GM23248 (cell line): ENCODE measurements at regions not wholly inside any gene's neighbourhood (a gene's known extent, or its start where the extent isn't known, plus 50 kb on each side); places are given as distances from the start of the nearest gene placed in this dataset.

ENCODE experiments used
- DNase-seq: peaks from one replicate; pipeline ENCODE4 v3.0.0-alpha.2; 2015
- H2AFZ ChIP-seq: fragments of 200-600 bp; sonication (generic); 2 replicates; pipeline ENCODE4 v1.6.1; 2016; ENCODE audit warnings: antibody characterized with exemption
- H3F3A ChIP-seq: fragments of 200-600 bp; sonication (generic); 2 replicates; pipeline ENCODE4 v1.6.1; 2016; ENCODE audit warnings: mild to moderate bottlenecking, antibody characterized with exemption, mixed run types; ENCODE audit not compliant: insufficient read depth
- H3K27ac ChIP-seq: fragments of 200-600 bp; sonication (generic); 2 replicates; pipeline ENCODE4 v1.5.1; 2016; ENCODE audit warnings: mild to moderate bottlenecking
- H3K27me3 ChIP-seq: fragments of 200-600 bp; sonication (generic); replicated peaks from 2 replicates; pipeline ENCODE4 v1.6.1; 2016; ENCODE audit warnings: mild to moderate bottlenecking; ENCODE audit not compliant: insufficient read depth
- H3K36me3 ChIP-seq: fragments of 200-600 bp; sonication (generic); 2 replicates; pipeline ENCODE4 v1.6.1; 2016; ENCODE audit warnings: low read depth, mild to moderate bottlenecking
- H3K4me1 ChIP-seq: fragments of 200-600 bp; sonication (generic); 2 replicates; pipeline ENCODE4 v1.6.1; 2016; ENCODE audit warnings: mild to moderate bottlenecking; ENCODE audit not compliant: insufficient read depth
- H3K4me2 ChIP-seq: fragments of 200-600 bp; sonication (generic); one replicate; pipeline ENCODE4 v1.6.1; 2016; ENCODE audit warnings: mild to moderate bottlenecking; ENCODE audit not compliant: unreplicated experiment
- H3K4me3 ChIP-seq: fragments of 200-600 bp; sonication (generic); 2 replicates; pipeline ENCODE4 v1.5.1; 2016; ENCODE audit warnings: mild to moderate bottlenecking
- H3K79me2 ChIP-seq: fragments of 200-600 bp; sonication (generic); 2 replicates; pipeline ENCODE4 v1.6.1; 2016; ENCODE audit warnings: mild to moderate bottlenecking; ENCODE audit not compliant: insufficient read depth
- H3K9ac ChIP-seq: fragments of 200-600 bp; sonication (generic); 2 replicates; pipeline ENCODE4 v1.6.1; 2016; ENCODE audit warnings: mild to moderate bottlenecking
- H3K9me2 ChIP-seq: fragments of 200-600 bp; sonication (generic); 2 replicates; pipeline ENCODE4 v1.6.1; 2016; ENCODE audit warnings: mixed run types, mild to moderate bottlenecking, moderate library complexity; ENCODE audit not compliant: insufficient read depth
- H3K9me3 ChIP-seq: fragments of 200-600 bp; sonication (generic); one replicate; pipeline ENCODE4 v1.6.1; 2017; ENCODE audit warnings: low read depth
- H4K20me1 ChIP-seq: fragments of 200-600 bp; sonication (generic); 2 replicates; pipeline ENCODE4 v1.6.0; 2016; ENCODE audit not compliant: insufficient read depth
- EZH2 ChIP-seq: fragments of 200-600 bp; sonication (generic); IDR thresholded peaks from 2 replicates; pipeline ENCODE4 v1.6.1; 2018; ENCODE audit warnings: antibody characterized with exemption, mild to moderate bottlenecking; ENCODE audit not compliant: insufficient read depth, poor library complexity, severe bottlenecking
- EZH2phosphoT487 ChIP-seq: fragments of 200-600 bp; sonication (generic); IDR thresholded peaks from 2 replicates; pipeline ENCODE4 v1.6.1; 2018; ENCODE audit warnings: antibody characterized with exemption, moderate library complexity, mild to moderate bottlenecking, low read depth; ENCODE audit not compliant: insufficient read depth
- WGBS, 2 experiments: methylation state at CpG; one replicate each; pipeline ENCODE4 v1.1.6; 2015 to 2017; ENCODE audit warnings: low lambda C conversion rate in 2 of 2, low coverage in 1 of 2; ENCODE audit errors: missing lambda C conversion rate in 2 of 2; 5-methylcytosine and 5-hydroxymethylcytosine counted together
- in situ Hi-C: fragments of 300-500 bp; cut with MboI; formaldehyde crosslinking; loops from 2 replicates; pipeline ENCODE4 v1.15.0; 2020

DNA sequence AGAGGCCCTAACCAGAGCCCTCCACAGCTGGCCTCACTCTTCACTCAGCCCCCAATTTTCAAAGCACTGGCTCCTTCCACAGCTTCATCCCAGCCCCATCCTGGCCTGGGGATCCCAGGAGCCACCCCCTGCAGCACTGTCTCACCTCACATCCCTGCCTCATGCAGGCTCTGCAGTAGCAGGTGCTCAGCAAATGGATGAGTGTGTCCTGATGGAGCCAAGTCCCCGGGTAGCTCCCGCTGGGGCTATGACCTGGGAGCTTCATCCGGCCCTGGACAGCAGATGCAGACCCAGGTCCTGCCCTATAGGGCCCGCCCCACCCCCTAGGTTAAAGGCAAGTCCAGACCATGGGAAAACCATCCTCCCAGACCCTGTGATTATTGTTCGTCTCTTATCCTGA lies 143.2 kb upstream of the ZNF507 start:
- H3K27ac ChIP-seq: no peak overlapping the region
- no peaks in the 10 kb centered on the region for H3K9me3 ChIP-seq
- H3K4me3 ChIP-seq: no peak overlapping the region
- no peaks in the 10 kb centered on the region for H3K4me1 ChIP-seq
- H4K20me1 ChIP-seq: no peaks in the 10 kb centered on the region
- no peak overlapping the region for H3K9ac ChIP-seq
- H3K4me2 ChIP-seq: no peak overlapping the region
- no peaks in the 10 kb centered on the region for H3K27me3 ChIP-seq
- no peaks in the 10 kb centered on the region for H3K79me2 ChIP-seq
- in situ Hi-C loops: no loop called here
- no peak for DNase-seq
- 37 to 42% methylated on average over 5 of the region's 5 CpGs for WGBS, 2 experiments
- TF ChIP-seq EZH2 (no peak), EZH2phosphoT487 (no peak)
- H3F3A ChIP-seq: no peaks in the 10 kb centered on the region
- no peaks in the 10 kb centered on the region for H3K36me3 ChIP-seq
- H3K9me2 ChIP-seq: no peaks in the 10 kb centered on the region
- H2AFZ ChIP-seq: no peak overlapping the region

GRCh38 chr19:32203161-32203560 lies 142.2 kb upstream of the ZNF507 start:
- no peaks in the 10 kb centered on the region for H3K9me3 ChIP-seq
- no peak for DNase-seq
- no peaks in the 10 kb centered on the region for H3K79me2 ChIP-seq
- TF ChIP-seq EZH2phosphoT487 (no peak), EZH2 (no peak)
- no peak overlapping the region for H2AFZ ChIP-seq
- H3K27me3 ChIP-seq: no peaks in the 10 kb centered on the region
- 57 to 71% methylated on average over 6 of the region's 6 CpGs for WGBS, 2 experiments
- H3K36me3 ChIP-seq: no peaks in the 10 kb centered on the region
- no peaks in the 10 kb centered on the region for H3K9me2 ChIP-seq
- H3K4me1 ChIP-seq: no peaks in the 10 kb centered on the region
- H3K4me2 ChIP-seq: no peak overlapping the region
- no peak overlapping the region for H3K4me3 ChIP-seq
- no peaks in the 10 kb centered on the region for H4K20me1 ChIP-seq
- in situ Hi-C loops: no loop called here
- H3K27ac ChIP-seq: no peak overlapping the region
- H3F3A ChIP-seq: no peaks in the 10 kb centered on the region
- no peak overlapping the region for H3K9ac ChIP-seq

GRCh38 chr19:32206065-32206464 lies 139.3 kb upstream of the ZNF507 start:
- Histone ChIP-seq H3K9me3 (no peaks in the 10 kb centered on the region), H3K79me2 (no peaks in the 10 kb centered on the region), H3K4me3 (no peak overlapping the region), H3K36me3 (no peaks in the 10 kb centered on the region), H3K4me1 (no peaks in the 10 kb centered on the region), H3F3A (no peaks in the 10 kb centered on the region), H4K20me1 (no peaks in the 10 kb centered on the region), H3K9ac (no peak overlapping the region), H3K9me2 (no peaks in the 10 kb centered on the region), H3K4me2 (no peak overlapping the region), H3K27me3 (no peaks in the 10 kb centered on the region), H2AFZ (no peak overlapping the region), H3K27ac (no peak overlapping the region)
- in situ Hi-C loops: no loop called here
- DNase-seq: no peak
- 26 to 35% methylated on average over 5 of the region's 5 CpGs for WGBS, 2 experiments
- TF ChIP-seq EZH2phosphoT487: no peak
- no peak for TF ChIP-seq EZH2

DNA sequence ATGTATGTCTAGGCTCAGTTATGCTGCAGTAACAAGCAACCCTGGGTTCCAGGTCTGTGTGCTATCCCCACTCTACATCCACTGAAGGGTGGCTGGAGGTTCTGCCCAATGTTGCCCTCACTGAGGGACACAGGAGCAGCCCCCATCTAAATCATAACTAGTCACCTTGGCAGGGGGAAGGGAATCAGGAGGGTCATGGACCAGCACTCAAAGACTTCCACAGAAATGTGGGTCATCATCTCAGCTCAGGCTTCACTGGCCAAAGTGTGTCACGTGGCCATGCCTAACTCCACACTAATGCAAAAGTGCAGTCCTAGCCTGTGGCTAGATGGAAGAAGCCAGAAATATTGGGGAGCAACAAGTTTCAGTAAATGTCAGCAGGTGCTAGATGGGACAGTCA lies 137.3 kb upstream of the ZNF507 start:
- Histone ChIP-seq H3F3A (no peaks in the 10 kb centered on the region), H3K4me1 (no peaks in the 10 kb centered on the region), H3K79me2 (no peaks in the 10 kb centered on the region), H3K9me2 (no peaks in the 10 kb centered on the region), H3K4me2 (no peak overlapping the region), H3K4me3 (no peak overlapping the region), H4K20me1 (no peaks in the 10 kb centered on the region), H3K9me3 (no peaks in the 10 kb centered on the region), H3K27ac (no peak overlapping the region), H3K27me3 (no peaks in the 10 kb centered on the region), H3K36me3 (no peaks in the 10 kb centered on the region), H3K9ac (no peak overlapping the region), H2AFZ (no peak overlapping the region)
- DNase-seq: no peak
- WGBS, 2 experiments: 6 to 13% methylated on average over 1 of the region's 1 CpG
- in situ Hi-C loops: no loop called here
- TF ChIP-seq EZH2: no peak
- no peak for TF ChIP-seq EZH2phosphoT487

- no peak overlapping the region for H3K27ac ChIP-seq
- H3K36me3 ChIP-seq: no peaks in the 10 kb centered on the region
- H3K4me1 ChIP-seq: no peaks in the 10 kb centered on the region
- in situ Hi-C loops: no loop called here
- H3K4me2 ChIP-seq: no peak overlapping the region
- H3K79me2 ChIP-seq: no peaks in the 10 kb centered on the region
- no peak overlapping the region for H3K4me3 ChIP-seq
- H3F3A ChIP-seq: no peaks in the 10 kb centered on the region
- H3K9ac ChIP-seq: no peak overlapping the region
- WGBS, 2 experiments: 46 to 67% methylated on average over 3 of the region's 3 CpGs
- H3K27me3 ChIP-seq: no peaks in the 10 kb centered on the region; the same call in 1 of the 2 replicates
- no peaks in the 10 kb centered on the region for H3K9me3 ChIP-seq
- H4K20me1 ChIP-seq: no peaks in the 10 kb centered on the region
- H3K9me2 ChIP-seq: no peaks in the 10 kb centered on the region
- H2AFZ ChIP-seq: no peak overlapping the region
- TF ChIP-seq EZH2: no peak
- TF ChIP-seq EZH2phosphoT487: no peak
- DNase-seq: no peak
Measured at GRCh38 chr19:32219392-32219791, 126.0 kb upstream of the ZNF507 start.
